ENCODE measurements at regions not wholly inside any gene's neighbourhood (a gene's known extent, or its start where the extent isn't known, plus 50 kb on each side); places are given as distances from the start of the nearest gene placed in this dataset.
"Not testable (repeated sequence)": the region's sequence is repeated elsewhere in the genome, so short reads cannot be mapped to it uniquely, and the experiment has no call there.

GRCh38 chr2:150370561-150370960, 116.9 kb downstream of the RND3 start:
- no peak for DNase-seq

DNA sequence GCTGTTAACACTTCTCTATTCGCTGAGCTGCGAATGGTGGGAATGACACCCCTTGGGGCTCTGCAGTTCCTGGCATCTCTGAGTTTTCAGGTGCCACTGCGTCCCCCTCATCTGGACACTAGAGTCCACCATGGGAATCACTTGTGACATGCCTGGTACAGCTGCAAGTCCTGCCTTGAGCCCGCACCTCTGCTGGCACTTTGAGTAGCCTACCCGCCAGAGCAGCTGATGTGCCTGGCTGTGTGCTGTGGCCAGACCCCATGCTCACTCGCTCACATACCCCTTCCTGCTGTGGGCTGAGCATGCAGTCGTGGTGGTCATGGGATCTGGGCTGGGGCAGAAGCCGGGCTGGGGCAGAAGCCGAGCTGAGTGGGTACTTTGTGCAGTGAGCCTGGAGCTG, 117.6 kb downstream of the RND3 start:
- no peak for DNase-seq

GRCh38 chr2:150358468-150358807, 129.0 kb downstream of the RND3 start:
- DNase-seq = no peak

DNA sequence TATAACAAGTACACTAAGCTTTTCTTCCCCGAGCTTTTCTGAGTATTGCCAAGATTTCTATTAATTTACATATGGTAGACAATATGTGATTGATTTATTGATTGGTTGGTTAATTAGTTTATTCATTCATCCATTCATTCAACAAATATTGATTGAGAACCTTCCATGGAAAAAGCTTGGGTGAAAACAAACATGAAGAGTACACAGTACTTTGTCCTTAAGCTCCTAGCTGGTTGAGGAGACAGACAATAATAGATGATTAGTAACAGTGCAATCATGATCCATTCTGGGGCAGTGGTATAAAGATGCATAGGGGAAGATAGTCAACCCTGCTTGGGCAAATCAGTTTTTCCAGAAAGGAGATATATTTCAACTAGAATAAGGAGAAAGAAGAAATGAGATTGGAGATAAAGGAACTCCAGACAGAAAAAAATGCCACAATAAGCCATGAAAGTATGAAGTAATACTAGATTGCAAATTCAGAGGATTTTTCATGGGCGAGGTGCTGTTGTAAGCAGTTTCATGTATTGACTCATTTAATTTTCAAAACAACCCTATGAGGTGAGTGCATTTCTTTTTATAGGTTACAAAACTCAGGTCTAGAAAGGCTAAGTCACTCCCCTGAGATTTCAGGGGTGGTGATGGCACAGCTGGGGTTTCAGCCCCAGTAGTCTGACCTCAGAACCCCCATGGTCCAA, 129.5 kb downstream of the RND3 start:
- DNase-seq = no peak

DNA sequence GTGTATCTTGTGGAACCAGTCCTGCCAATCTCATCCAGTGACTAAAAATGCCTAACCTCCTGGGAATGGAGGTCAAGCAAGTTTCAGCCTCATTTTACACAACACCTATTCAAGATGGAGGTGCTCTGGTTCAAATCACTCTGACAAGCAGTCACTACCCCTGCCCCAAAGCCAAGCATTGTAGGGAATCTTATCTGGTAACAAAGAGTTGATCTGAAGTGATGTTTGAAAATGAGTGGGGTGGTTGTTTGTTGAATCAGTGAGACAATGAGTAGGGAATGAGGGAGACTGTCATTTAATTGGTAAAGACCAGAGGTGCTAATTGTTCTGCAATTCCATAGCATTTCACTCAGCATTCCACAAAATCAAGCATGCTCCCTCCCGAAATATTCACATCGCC, 132.0 kb downstream of the RND3 start:
- no peak for DNase-seq

DNA sequence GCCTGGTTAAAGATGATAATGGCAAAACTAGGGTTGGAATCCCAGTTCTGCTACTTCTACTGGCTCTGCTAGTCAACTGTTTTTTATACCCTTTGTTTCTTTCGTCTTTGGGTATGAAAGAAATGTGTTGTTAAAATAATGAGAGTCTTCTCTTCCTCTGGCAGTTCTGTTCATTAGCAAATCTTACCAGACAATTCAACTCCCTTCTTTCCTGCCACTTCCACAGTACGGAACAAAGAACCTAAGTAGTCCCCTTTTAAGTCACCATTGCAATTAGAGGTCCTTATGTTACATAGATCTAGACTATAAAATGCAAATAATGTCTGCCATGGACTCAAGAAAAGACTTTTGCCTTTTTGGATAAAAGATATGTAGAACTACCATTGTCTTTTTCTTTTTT, 134.1 kb downstream of the RND3 start:
- no peak for DNase-seq

- no peak for DNase-seq
Measured at GRCh38 chr2:150351922-150352321, 135.5 kb downstream of the RND3 start.

- DNase-seq = no peak
Measured at GRCh38 chr2:150350500-150350899, 137.0 kb downstream of the RND3 start.

GRCh38 chr2:150346806-150347205, 140.7 kb downstream of the RND3 start:
- no peak for DNase-seq

DNA sequence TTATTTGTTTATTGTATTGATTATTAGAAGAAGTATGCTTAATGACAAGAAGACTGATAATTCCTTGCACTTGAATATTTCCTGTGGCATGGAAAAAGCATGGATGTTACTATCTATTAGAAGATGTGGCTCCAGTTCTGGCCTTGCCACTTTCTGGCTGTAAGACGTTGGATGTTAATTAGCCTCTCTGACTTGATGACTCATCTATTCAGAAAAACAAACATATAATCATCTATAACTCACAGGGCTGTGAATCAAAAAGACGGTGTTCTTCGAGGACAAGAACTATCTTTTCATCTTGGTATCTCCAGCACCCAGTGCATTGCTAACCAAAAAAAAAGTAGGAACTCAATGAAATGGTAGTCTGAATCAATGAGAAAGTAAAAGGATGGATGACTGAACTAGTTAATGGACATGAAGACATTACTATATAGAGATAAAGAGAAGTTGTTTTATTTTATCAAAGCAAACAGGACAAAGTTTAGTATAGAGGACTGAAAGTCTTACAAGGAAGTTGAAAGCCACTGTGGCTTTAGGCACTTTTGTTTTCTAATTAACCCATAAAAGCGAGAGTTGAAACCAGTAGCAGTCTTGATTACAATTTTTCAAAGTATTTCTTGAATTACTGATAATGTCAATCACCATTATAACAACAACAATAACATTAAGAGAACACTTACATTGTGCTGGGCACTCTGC, 145.3 kb downstream of the RND3 start:
- DNase-seq = no peak

DNA sequence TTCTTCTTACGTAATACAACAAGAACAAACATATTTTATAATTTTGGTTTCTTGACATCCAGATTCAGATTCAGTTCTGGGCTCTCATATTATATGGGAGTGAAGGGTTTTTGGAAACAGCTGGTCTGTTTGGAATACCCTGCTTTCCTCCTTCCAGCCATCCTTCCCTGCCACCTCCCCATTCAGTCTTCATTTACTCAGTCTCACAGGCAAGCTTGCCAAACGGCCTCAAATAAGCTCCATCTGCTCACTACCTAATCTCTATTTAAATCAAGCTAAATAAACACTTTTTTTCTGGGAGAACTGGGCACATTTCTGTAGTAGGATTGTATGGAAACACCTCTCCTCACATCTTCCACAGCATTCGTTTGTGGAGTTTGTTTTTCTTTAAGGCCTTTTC, 147.5 kb downstream of the RND3 start:
- DNase-seq = no peak

- DNase-seq = no peak
Measured at GRCh38 chr2:150339282-150339681, 148.2 kb downstream of the RND3 start.

- DNase-seq = no peak
Measured at GRCh38 chr2:150335596-150335995, 151.9 kb downstream of the RND3 start.

GRCh38 chr2:150332383-150332782, 155.1 kb downstream of the RND3 start:
- DNase-seq = no peak

DNA sequence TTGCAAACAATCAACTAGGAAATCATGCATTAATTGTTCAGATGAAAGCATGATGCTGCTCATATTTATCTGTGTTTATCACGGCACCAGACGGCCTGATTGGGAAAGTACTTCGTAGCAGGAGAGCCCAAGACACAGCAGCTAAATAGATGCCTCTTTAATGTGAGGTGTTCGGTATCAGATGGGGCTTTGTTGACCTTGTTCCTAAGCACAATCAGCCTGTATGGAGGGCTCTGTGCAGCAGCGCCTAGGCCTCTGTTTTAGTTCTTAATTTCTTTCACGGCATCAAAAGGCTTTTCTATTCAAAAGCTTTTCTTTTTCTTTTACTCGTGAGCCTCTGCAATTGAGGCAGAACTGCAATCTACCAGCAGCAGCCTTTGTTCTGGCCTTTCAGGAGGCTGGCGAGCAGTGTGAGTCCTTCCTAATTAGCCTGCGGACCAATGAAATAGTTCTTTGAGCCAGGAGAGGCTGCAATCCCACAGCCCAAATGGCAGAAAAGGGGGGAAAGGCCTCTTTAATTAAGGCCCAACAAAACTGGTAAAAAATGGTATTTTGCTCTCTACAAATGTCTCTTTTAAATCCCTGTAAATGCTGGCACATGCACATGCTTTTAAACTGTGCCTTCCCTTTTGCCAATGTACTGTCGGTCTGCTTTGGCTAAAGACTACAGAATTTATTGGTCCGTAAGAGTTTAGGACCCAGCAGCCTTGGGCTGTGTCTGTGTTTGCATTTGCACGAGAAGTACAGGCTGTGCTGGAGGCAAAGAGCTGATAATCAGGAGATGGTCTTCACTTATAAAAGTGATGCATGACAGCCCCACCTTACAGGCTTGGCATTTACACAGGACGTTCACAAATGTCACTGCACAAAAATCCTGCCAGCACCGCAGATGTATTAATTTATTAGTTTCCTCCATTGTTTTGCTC, 159.6 kb downstream of the RND3 start:
- DNase-seq = no peak

DNA sequence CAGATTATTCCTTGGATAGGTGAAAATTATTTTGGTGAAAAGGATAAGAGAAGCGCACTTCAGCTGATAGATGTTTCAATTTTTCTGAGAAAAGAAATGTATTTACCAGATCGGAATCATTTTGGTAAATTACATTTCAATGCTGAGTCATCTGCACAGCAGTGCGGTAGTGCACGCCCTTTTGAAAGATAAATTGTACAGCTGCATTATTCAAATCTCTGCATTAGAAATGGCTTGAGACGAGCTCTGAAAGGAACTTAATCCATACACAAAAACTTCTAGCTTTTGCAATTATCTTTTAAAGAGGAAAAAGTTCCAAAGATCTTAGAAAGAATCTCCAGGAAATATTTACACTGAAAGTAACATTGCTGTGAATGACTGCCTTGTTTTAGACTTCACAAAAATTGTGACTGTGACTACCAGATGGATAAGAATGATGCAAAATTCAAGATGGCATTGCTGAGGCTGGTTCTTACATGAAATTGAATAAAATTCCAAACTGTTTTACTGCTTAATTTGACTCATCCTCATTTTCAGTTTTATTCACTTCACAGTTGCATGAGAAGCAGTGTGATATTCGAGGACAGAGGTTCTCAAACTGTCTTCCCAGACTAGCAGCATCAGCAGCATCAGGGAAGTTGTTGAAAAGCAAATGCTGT, 161.7 kb downstream of the RND3 start:
- no peak for DNase-seq

GRCh38 chr2:150323071-150323470, 164.4 kb downstream of the RND3 start:
- DNase-seq = not testable (repeated sequence)

GRCh38 chr2:150320608-150321007, 166.9 kb downstream of the RND3 start:
- DNase-seq = no peak

DNA sequence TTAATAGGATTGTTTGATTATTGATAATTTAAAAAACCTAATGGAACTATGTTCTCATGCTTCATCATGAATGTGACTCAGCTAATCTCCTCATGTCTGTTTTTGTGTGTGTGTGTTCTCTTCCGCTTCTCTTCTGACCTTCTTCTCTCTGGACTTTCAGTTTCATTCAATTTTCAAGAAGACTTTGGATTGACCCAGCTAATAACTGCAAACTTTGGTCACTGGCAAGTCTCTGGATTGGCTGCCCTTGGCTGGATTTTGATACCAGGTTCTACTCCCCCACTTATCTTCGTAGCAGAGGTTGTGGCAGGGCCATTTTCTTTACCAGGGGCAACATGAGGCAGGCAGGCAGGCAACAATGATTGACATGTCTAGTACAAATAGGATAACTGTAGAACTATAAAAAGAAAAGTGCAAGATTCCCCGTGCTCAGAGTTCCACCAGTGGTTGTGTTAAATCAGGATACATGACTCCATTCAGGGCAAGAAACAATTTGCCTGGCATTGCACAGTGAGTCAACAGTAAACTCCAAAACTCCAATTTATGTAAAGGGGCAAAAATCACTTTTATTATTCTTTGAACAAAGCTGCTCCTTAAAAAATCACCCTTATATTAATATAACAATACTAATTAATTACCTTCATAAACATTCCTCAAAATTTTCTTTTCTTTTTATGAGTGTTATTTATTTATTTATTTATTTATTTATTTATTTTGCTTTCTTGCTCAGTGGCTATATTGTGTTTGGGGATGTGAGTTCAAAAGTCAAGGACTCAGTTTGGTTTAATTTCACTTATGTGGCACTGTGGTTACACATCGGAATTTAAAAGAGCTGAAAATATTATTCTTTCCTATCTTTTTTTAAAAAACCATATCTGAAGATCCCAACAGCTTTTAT, 167.6 kb downstream of the RND3 start:
- no peak for DNase-seq

- DNase-seq = no peak
Measured at GRCh38 chr2:150319085-150319484, 168.4 kb downstream of the RND3 start.

- no peak for DNase-seq
Measured at GRCh38 chr2:150312271-150312670, 175.2 kb downstream of the RND3 start.

All from CD4-positive, alpha-beta T cell treated with Interleukin-10 for 1 hour (primary cell).